Transverse colon (tissue), 4 donors: ENCODE measurements at regions not wholly inside any gene's neighbourhood (a gene's known extent, or its start where the extent isn't known, plus 50 kb on each side); places are given as distances from the start of the nearest gene placed in this dataset.

Experiments
- EP300 ChIP-seq: sonication (generic); formaldehyde crosslinking; IDR thresholded peaks from one replicate; pipeline ENCODE4 v1.6.1; 2017; ENCODE audit warnings: antibody characterized with exemption, low read depth
- POLR2AphosphoS5 ChIP-seq, 3 donors: sonication (generic); formaldehyde crosslinking; IDR thresholded peaks; one replicate each; pipeline ENCODE4 v1.6.1; 2016; ENCODE audit warnings: antibody characterized with exemption in 3 of 3
- TF ChIP-seq, protein P1 (sequence below), 5 experiments: fragments of 200-600 bp in 3 of 5; fragments of 450-650 bp in 2 of 5; sonication (generic) in 3 of 5; IDR thresholded peaks; 1 replicate in 2 of 5; 2 replicates in 3 of 5; pipeline ENCODE4 v1.5.1; 2016 to 2017; ENCODE audit warnings: antibody characterized with exemption in 5 of 5, inconsistent platforms in 3 of 5, mild to moderate bottlenecking in 2 of 5, moderate library complexity in 1 of 5

DNA sequence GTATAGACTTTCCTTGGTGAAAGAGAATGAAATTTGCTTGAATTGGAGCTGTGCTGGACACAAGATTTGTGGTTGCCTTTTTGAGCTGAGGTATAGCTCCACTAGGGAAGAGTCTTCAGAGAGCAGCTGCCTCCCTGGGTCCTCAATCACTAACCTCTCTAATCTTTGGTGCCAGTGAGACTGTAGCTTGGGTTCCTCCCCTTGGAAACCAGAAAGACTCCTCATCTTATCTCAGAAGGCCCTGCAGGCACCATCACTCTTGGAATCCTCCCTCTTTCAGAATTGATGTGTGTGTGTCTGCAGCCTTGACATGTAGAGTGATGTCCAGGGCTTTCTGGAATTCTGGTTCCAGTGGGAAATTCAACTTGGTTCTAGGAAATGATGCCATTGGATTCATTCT, 426.5 kb downstream of the RPS24 start:
- TF ChIP-seq, protein P1, sequence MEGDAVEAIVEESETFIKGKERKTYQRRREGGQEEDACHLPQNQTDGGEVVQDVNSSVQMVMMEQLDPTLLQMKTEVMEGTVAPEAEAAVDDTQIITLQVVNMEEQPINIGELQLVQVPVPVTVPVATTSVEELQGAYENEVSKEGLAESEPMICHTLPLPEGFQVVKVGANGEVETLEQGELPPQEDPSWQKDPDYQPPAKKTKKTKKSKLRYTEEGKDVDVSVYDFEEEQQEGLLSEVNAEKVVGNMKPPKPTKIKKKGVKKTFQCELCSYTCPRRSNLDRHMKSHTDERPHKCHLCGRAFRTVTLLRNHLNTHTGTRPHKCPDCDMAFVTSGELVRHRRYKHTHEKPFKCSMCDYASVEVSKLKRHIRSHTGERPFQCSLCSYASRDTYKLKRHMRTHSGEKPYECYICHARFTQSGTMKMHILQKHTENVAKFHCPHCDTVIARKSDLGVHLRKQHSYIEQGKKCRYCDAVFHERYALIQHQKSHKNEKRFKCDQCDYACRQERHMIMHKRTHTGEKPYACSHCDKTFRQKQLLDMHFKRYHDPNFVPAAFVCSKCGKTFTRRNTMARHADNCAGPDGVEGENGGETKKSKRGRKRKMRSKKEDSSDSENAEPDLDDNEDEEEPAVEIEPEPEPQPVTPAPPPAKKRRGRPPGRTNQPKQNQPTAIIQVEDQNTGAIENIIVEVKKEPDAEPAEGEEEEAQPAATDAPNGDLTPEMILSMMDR (IDR thresholded peaks at IDR 0.05), result no peak
- TF ChIP-seq EP300 (no peak), POLR2AphosphoS5 (IDR thresholded peaks at IDR 0.05) (no peak)
